K562 (cell line): ENCODE measurements at regions not wholly inside any gene's neighbourhood (a gene's known extent, or its start where the extent isn't known, plus 50 kb on each side); places are given as distances from the start of the nearest gene placed in this dataset.

Source experiments
- ATAC-seq: fragments of 200-7000 bp; cut with Tn5 transposase; 3 replicates; pipeline ENCODE4 v1.9.1; 2020; ENCODE audit warnings: moderate library complexity
- BruUV-seq: library from RNA; stranded (reverse); fragments of 400-500 nt; replicated peaks from 2 replicates; lab custom pipeline; 2021; lab: Mats Ljungman, UMichigan
- CTCF ChIA-PET: fragments of 300-600 bp; formaldehyde crosslinking; extraction: SDS; loops from one replicate; lab custom pipeline; 2021; ENCODE audit warnings: low intra/inter-chr PET ratio; lab: Yijun Ruan, JAX
- POLR2A ChIA-PET: fragments of 300-600, 350-650 bp; sonication (Branson Sonifier 250); formaldehyde crosslinking; extraction: SDS; loops from one replicate; lab custom pipeline; 2021; ENCODE audit warnings: antibody characterized with exemption, inconsistent platforms; lab: Yijun Ruan, JAX
- DNase-seq, 4 experiments: peaks; one replicate each; pipeline versions ENCODE4 v3.0.0 to v3.0.0-alpha.2; 2011 to 2018; ENCODE audit warnings: low spot score in 3 of 4, mixed read lengths in 3 of 4; ENCODE audit errors: extremely low read depth in 1 of 4
- FAIRE-seq: peaks from 2 replicates; lab custom pipeline; 2011; peaks lifted over from hg19 to GRCh38; lab: Jason Lieb, UNC
- H2AFZ ChIP-seq: 2 replicates; pipeline ENCODE4 v1.6.0; 2011; ENCODE audit warnings: low read depth, low read length, control low read depth, inconsistent platforms
- H3K27ac ChIP-seq: fragments of 200-600 bp; 3 replicates; pipeline ENCODE4 v1.8.0; 2011; ENCODE audit warnings: low read depth, mild to moderate bottlenecking, control low read depth, inconsistent platforms, low read length, moderate library complexity, mixed read lengths; ENCODE audit errors: extremely low read depth
- H3K27me3 ChIP-seq, 2 experiments: fragments of 300-600 bp in 1 of 2; 2 replicates in 1 of 2; 3 replicates in 1 of 2; pipeline versions ENCODE4 v1.6.0 to v1.8.0; 2011; ENCODE audit warnings: inconsistent platforms in 2 of 2, low read length in 2 of 2, mild to moderate bottlenecking in 1 of 2, mixed read lengths in 1 of 2, moderate library complexity in 1 of 2; ENCODE audit not compliant: control insufficient read depth in 2 of 2, insufficient read depth in 2 of 2
- H3K36me3 ChIP-seq: fragments of 300-600 bp; 3 replicates; pipeline ENCODE4 v1.8.0; 2011; ENCODE audit warnings: mild to moderate bottlenecking, low read length, inconsistent platforms; ENCODE audit not compliant: control insufficient read depth, insufficient read depth
- H3K4me1 ChIP-seq, 2 experiments: fragments of 200-600 bp in 1 of 2; replicated peaks in 1 of 2; 2 replicates in 1 of 2; 3 replicates in 1 of 2; pipeline versions ENCODE4 v1.5.1 to v1.8.0; 2011; ENCODE audit warnings: inconsistent platforms in 2 of 2, low read length in 2 of 2, mild to moderate bottlenecking in 1 of 2, mixed read lengths in 1 of 2, moderate library complexity in 1 of 2; ENCODE audit not compliant: control insufficient read depth in 2 of 2, insufficient read depth in 2 of 2
- H3K4me2 ChIP-seq: 2 replicates; pipeline ENCODE4 v1.6.1; 2011; ENCODE audit warnings: low read length, control low read depth, inconsistent platforms, mixed read lengths; ENCODE audit not compliant: insufficient read depth
- H3K4me3 ChIP-seq: fragments of 200-600 bp; sonication (generic), shearing (Covaris generic); 2 replicates; pipeline ENCODE4 v1.5.1; 2016; ENCODE audit warnings: control low read depth, inconsistent platforms
- H3K79me2 ChIP-seq: fragments of 200-600 bp; 3 replicates; pipeline ENCODE4 v1.8.0; 2011; ENCODE audit warnings: low read length, inconsistent platforms; ENCODE audit not compliant: control insufficient read depth, insufficient read depth
- H3K9ac ChIP-seq, 2 experiments: 2 replicates each; pipeline versions ENCODE4 v1.6.0 to v1.6.1; 2011; ENCODE audit warnings: low read depth in 2 of 2, low read length in 2 of 2, control low read depth in 1 of 2, inconsistent platforms in 1 of 2, mild to moderate bottlenecking in 1 of 2, mixed read lengths in 1 of 2; ENCODE audit not compliant: insufficient read depth in 1 of 2
- H3K9me1 ChIP-seq: one replicate; pipeline ENCODE4 v1.6.0; 2011; ENCODE audit warnings: inconsistent platforms, mild to moderate bottlenecking, low read length, moderate library complexity; ENCODE audit not compliant: control insufficient read depth, insufficient read depth
- H3K9me3 ChIP-seq: replicated peaks from 2 replicates; pipeline ENCODE4 v1.5.1; 2011; ENCODE audit warnings: low read depth, low read length, inconsistent platforms; ENCODE audit not compliant: control insufficient read depth, insufficient read depth
- H4K20me1 ChIP-seq: replicated peaks from 2 replicates; pipeline ENCODE4 v1.6.1; 2011; ENCODE audit warnings: low read length, inconsistent platforms, mixed read lengths; ENCODE audit not compliant: control insufficient read depth, insufficient read depth
- FOXK2 ChIP-seq, 2 experiments: fragments of 450-650 bp; IDR thresholded peaks in 1 of 2; conservative IDR thresholded peaks in 1 of 2; 2 replicates each; pipeline ENCODE4 v1.6.1; 2016; ENCODE audit warnings: low read depth in 2 of 2, mild to moderate bottlenecking in 1 of 2
- MAFG ChIP-seq: fragments of 450-650 bp; conservative IDR thresholded peaks from 2 replicates; pipeline ENCODE4 v1.6.1; 2016; ENCODE audit warnings: missing genetic modification characterization, missing compliant biosample characterization
- MED1 ChIP-seq: sonication (generic); formaldehyde crosslinking; IDR thresholded peaks from 2 replicates; pipeline ENCODE4 v1.8.1; 2023; ENCODE audit warnings: missing genetic modification reagents, borderline replicate concordance
- MYNN ChIP-seq, 2 experiments: sonication (generic); formaldehyde crosslinking in 1 of 2; IDR thresholded peaks; 2 replicates each; pipeline versions ENCODE4 v1.5.0 to v1.6.1; 2016 to 2020; ENCODE audit warnings: antibody characterized with exemption in 1 of 2, missing genetic modification reagents in 1 of 2
- NFE2 ChIP-seq: IDR thresholded peaks from 2 replicates; pipeline ENCODE4 v1.6.1; 2014; ENCODE audit warnings: antibody characterized with exemption, low read depth
- PHTF2 ChIP-seq: fragments of 250-450 bp; sonication (Bioruptor Pico); IDR thresholded peaks from 2 replicates; pipeline ENCODE4 v1.5.0; 2021; ENCODE audit warnings: mild to moderate bottlenecking
- RAD21 ChIP-seq, 2 experiments: fragments of 250-450 bp in 1 of 2; fragments of 450-650 bp in 1 of 2; sonication (Bioruptor Pico) in 1 of 2; formaldehyde crosslinking in 1 of 2; IDR thresholded peaks in 1 of 2; conservative IDR thresholded peaks in 1 of 2; 2 replicates each; pipeline versions ENCODE4 v1.4.0 to v1.8.0; 2020 to 2022; ENCODE audit warnings: mild to moderate bottlenecking in 2 of 2, moderate library complexity in 1 of 2
- TEAD1 ChIP-seq, 2 experiments: fragments of 450-650 bp in 1 of 2; sonication (generic) in 1 of 2; formaldehyde crosslinking; IDR thresholded peaks; 2 replicates each; pipeline versions ENCODE4 v1.4.0 to v1.8.0; 2020 to 2022; ENCODE audit warnings: mild to moderate bottlenecking in 2 of 2, missing genetic modification reagents in 1 of 2
- ZNF175 ChIP-seq: fragments of 200-800 bp; sonication (Bioruptor generic); IDR thresholded peaks from 2 replicates; pipeline ENCODE4 v1.6.1; 2016; ENCODE audit warnings: low read depth, mild to moderate bottlenecking, missing genetic modification characterization, missing compliant biosample characterization
- ZNF830 ChIP-seq: fragments of 250-450 bp; sonication (Bioruptor Pico); IDR thresholded peaks from 2 replicates; pipeline ENCODE4 v1.5.0; 2021; ENCODE audit warnings: mild to moderate bottlenecking
- WGBS: fragments of 100-300 bp; shearing (Covaris generic); methylation state at CpG from one replicate; pipeline ENCODE4 v1.1.6; 2016; ENCODE audit warnings: low coverage, mixed read lengths; ENCODE audit not compliant: insufficient coverage; ENCODE audit errors: missing lambda C conversion rate; 5-methylcytosine and 5-hydroxymethylcytosine counted together
- in situ Hi-C: fragments of 300-500 bp; cut with MboI; formaldehyde crosslinking; loops from 4 replicates; pipeline ENCODE4 v1.15.0; 2018; ENCODE audit warnings: inconsistent platforms, mixed read lengths
- intact Hi-C: fragments of 100-400 bp; cut with micrococcal nuclease; formaldehyde crosslinking; loops from 2 replicates; pipeline ENCODE4 v1.14.2; 2022
- TF ChIP-seq, protein P1 (sequence below): fragments of 450-650 bp; IDR thresholded peaks from 2 replicates; pipeline ENCODE4 v1.6.1; 2016; ENCODE audit warnings: missing biosample characterization, missing genetic modification characterization
- TF ChIP-seq, protein P2 (sequence below): sonication (generic); formaldehyde crosslinking; IDR thresholded peaks from 2 replicates; pipeline ENCODE4 v1.8.0; 2022; ENCODE audit warnings: mild to moderate bottlenecking, missing genetic modification reagents

DNA sequence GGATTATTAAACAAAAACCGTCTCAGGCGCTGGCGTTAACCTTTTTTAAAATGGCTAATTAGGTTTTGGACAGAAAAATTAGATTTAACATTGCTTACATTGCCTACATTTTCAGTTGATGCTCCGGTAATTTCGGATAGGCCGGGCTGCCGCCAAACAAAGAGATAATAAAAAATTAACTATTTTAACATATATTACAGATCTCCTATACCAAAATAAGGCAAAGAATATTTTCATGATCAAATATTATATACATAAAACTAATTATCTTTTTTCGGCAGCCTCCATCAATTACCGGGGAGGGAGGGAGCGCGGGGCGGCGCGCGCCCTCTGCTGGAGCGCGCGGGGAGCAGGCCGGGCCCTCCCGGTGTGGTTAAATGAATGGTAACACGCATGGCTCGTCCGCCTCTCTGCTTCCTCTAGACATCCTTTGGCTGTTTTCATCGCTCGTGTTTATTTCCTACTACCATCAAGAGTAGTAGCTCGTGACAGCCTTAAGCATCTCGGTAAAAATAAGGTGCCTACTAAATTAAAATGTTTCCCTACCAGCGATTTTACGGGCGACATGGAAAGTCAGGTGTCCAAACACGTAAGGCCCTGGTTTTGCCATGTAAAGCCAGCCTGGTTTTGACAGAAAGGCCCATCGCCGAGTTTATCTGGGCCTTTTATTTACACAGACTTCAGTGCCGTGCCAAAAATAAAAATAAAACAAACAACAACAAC is 52.4 kb upstream of the TMEM33 start (continued):
- TF ChIP-seq NFE2 (no peak), ZNF830 (CRISPR knock-in tag) (no peak)

DNA sequence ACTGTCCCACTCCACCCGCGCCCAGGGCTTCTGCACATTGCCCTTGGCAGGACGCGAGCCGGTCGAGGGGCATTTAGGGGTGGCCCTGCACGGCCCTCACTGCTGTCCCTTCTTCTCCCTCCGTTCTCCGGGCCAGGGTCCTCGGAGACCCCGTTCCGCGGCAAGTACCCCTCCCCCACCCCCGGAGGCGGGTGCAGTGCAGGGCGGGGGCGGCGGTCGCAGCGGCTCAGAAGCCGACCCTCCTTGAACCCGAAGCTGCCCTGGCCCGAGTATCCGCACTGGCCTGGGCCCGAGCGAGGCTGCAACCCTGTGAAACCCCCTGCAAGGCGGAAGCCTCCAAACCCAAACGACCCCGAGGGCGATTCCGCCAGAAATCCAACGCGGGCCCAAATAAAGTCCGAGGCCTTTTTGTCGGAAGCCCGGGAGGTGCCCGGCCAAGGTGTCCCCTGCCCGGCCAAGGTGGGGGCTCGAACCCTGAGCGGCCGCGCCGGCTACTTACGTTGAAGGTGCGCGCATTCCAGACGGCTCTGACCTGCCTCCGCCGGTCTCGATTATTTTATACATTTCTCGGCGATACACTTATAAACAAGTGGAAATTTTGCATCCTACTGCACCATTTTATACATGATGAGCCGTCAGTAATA is 53.1 kb upstream of the TMEM33 start:
- BruUV-seq: no TSS peak
- H3K9ac ChIP-seq: no peak overlapping the region
- no peak for FAIRE-seq
- no peak overlapping the region for H3K4me3 ChIP-seq
- no peaks in the 10 kb centered on the region for H3K79me2 ChIP-seq
- H2AFZ ChIP-seq: no peak overlapping the region
- no peaks in the 10 kb centered on the region for H4K20me1 ChIP-seq
- peaks cover 28 to 44% of the 10 kb centered on the region in 2 experiments for H3K27me3 ChIP-seq
- ChIA-PET CTCF (interaction anchor here (1.0 to 1.2 kb wide), 2 partner anchors 189 to 192 kb away, joined by 3 to 4 read pairs; no protein-coding TSS in a partner anchor), POLR2A (no interaction called here)
- WGBS: 36% methylated on average over 40 of the region's 53 CpGs
- no peak for ATAC-seq
- no peak for DNase-seq
- intact Hi-C loops (loop anchor here (1.0 kb wide), 1 partner anchor 601 kb away; no protein-coding TSS in a partner anchor), in situ Hi-C loops (loop anchor here (10.0 kb wide), 1 partner anchor 597 kb away; no protein-coding TSS in a partner anchor)
- no peak overlapping the region for H3K27ac ChIP-seq
- H3K4me2 ChIP-seq: no peak overlapping the region
- H3K4me1 ChIP-seq: peaks cover 0 to 9% of the 10 kb centered on the region in 2 experiments; a peak in 1 of 5 replicates
- no peaks in the 10 kb centered on the region for H3K36me3 ChIP-seq
- H3K9me3 ChIP-seq: no peaks in the 10 kb centered on the region
- no peaks in the 10 kb centered on the region for H3K9me1 ChIP-seq
- no peak for TF ChIP-seq MAFG
- no peak for TF ChIP-seq ZNF175 (CRISPR knock-in tag)
- TF ChIP-seq, protein P1, sequence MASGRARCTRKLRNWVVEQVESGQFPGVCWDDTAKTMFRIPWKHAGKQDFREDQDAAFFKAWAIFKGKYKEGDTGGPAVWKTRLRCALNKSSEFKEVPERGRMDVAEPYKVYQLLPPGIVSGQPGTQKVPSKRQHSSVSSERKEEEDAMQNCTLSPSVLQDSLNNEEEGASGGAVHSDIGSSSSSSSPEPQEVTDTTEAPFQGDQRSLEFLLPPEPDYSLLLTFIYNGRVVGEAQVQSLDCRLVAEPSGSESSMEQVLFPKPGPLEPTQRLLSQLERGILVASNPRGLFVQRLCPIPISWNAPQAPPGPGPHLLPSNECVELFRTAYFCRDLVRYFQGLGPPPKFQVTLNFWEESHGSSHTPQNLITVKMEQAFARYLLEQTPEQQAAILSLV: no peak
- TF ChIP-seq, protein P2, sequence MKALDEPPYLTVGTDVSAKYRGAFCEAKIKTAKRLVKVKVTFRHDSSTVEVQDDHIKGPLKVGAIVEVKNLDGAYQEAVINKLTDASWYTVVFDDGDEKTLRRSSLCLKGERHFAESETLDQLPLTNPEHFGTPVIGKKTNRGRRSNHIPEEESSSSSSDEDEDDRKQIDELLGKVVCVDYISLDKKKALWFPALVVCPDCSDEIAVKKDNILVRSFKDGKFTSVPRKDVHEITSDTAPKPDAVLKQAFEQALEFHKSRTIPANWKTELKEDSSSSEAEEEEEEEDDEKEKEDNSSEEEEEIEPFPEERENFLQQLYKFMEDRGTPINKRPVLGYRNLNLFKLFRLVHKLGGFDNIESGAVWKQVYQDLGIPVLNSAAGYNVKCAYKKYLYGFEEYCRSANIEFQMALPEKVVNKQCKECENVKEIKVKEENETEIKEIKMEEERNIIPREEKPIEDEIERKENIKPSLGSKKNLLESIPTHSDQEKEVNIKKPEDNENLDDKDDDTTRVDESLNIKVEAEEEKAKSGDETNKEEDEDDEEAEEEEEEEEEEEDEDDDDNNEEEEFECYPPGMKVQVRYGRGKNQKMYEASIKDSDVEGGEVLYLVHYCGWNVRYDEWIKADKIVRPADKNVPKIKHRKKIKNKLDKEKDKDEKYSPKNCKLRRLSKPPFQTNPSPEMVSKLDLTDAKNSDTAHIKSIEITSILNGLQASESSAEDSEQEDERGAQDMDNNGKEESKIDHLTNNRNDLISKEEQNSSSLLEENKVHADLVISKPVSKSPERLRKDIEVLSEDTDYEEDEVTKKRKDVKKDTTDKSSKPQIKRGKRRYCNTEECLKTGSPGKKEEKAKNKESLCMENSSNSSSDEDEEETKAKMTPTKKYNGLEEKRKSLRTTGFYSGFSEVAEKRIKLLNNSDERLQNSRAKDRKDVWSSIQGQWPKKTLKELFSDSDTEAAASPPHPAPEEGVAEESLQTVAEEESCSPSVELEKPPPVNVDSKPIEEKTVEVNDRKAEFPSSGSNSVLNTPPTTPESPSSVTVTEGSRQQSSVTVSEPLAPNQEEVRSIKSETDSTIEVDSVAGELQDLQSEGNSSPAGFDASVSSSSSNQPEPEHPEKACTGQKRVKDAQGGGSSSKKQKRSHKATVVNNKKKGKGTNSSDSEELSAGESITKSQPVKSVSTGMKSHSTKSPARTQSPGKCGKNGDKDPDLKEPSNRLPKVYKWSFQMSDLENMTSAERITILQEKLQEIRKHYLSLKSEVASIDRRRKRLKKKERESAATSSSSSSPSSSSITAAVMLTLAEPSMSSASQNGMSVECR (CRISPR knock-in tag): no peak
- no peak for TF ChIP-seq FOXK2 (conservative IDR thresholded peaks at IDR 0.05 in 1 of 2, IDR thresholded peaks at IDR 0.05 in 1 of 2; ENCODE audit: low read depth in 2 of 2)
- TF ChIP-seq MED1 (CRISPR knock-in tag): no peak
- TF ChIP-seq RAD21 (CRISPR knock-in tag; conservative IDR thresholded peaks at IDR 0.05 in 1 of 2, IDR thresholded peaks at IDR 0.05 in 1 of 2): no peak
- TF ChIP-seq MYNN (IDR thresholded peaks at IDR 0.05): no peak
- no peak for TF ChIP-seq MYNN (CRISPR knock-in tag; IDR thresholded peaks at IDR 0.05)
- TF ChIP-seq PHTF2: no peak
- no peak for TF ChIP-seq TEAD1 (CRISPR knock-in tag; IDR thresholded peaks at IDR 0.05)
